OCI-LY7 (cell line): ENCODE measurements at regions not wholly inside any gene's neighbourhood (a gene's known extent, or its start where the extent isn't known, plus 50 kb on each side); places are given as distances from the start of the nearest gene placed in this dataset.

Source experiments
- CTCF ChIP-seq: fragments of 200-600 bp; sonication (generic); conservative IDR thresholded peaks from 2 replicates; pipeline ENCODE4 v1.5.1; 2014; ENCODE audit warnings: mild to moderate bottlenecking, antibody characterized with exemption, low read length, moderate library complexity, mixed read lengths
- EZH2phosphoT487 ChIP-seq: fragments of 200-600 bp; sonication (generic); IDR thresholded peaks from 2 replicates; pipeline ENCODE4 v1.6.1; 2018; ENCODE audit warnings: low read depth, borderline replicate concordance, mild to moderate bottlenecking, mixed run types, antibody characterized with exemption, low read length, moderate library complexity, mixed read lengths

GRCh38 chr17:69609473-69610305, 195.2 kb downstream of the MAP2K6 start:
- peak; percentile 93 for TF ChIP-seq CTCF
- no peak for TF ChIP-seq EZH2phosphoT487
